DMS79 treated with DMSO at 0.1 percent for 48 hours (cell line): ENCODE measurements at regions not wholly inside any gene's neighbourhood (a gene's known extent, or its start where the extent isn't known, plus 50 kb on each side); places are given as distances from the start of the nearest gene placed in this dataset.

Experiments
- DNase-seq: peaks from one replicate; lab custom pipeline; 2025; lab: John Stamatoyannopoulos, UW

DNA sequence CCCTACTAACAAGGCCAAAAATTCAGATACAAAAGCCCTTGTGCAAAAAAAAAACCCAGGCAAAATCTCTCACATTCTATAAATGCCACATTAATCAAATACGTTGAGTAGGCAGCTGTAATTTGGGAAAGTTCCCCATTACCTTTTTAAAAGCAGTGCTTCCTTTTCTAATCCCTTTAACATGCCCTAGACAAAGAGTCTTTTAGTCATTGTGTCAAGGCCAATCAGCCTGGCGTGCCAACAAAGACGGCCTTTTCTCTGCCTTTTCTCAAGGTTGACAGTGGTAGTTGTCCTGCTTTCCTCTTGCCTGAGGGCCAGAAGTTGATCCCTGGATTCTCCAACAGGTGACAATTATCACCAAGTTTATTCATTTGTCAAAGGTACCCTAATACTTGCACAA lies 62.5 kb upstream of the METAP2 start:
- no peak for DNase-seq

DNA sequence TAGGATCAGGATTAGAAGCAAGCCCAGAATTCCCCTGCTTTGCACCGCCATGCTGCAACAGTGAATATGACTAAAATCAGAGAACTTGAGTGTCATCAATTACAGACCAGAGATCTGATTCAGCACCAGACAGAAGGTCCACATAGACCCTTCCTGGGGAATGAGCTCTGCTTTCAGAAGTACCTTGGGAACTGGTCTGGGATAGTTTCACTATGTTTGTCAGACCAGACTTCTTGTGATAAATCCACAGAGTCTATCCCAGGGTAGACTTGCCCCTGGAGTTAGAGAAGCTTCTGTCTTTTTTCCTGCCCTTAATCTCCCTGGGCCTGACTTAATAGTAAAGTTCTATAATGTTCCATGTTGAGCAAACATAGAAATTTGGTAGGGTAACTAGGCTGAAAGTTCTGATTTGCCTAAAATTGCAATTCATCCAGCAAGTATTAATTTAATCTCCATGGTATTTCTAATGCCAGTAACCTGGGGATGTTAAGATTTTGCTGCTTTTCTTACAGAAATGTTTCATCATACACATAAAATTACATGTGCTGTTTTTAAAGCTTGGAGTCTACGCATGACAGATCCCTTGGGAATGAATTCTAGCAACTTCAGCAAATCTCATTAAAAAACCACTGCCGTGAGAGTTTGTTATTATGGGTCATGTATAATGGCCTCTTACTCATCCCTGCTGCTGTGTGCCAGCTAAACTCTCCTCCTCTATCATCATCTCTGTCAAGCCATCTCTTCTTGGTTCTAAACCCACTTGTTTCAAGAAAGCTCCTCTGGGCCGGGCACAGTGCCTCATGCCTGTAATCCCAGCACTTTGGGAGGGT lies 61.3 kb upstream of the METAP2 start:
- DNase-seq = peak; percentile 18

DNA sequence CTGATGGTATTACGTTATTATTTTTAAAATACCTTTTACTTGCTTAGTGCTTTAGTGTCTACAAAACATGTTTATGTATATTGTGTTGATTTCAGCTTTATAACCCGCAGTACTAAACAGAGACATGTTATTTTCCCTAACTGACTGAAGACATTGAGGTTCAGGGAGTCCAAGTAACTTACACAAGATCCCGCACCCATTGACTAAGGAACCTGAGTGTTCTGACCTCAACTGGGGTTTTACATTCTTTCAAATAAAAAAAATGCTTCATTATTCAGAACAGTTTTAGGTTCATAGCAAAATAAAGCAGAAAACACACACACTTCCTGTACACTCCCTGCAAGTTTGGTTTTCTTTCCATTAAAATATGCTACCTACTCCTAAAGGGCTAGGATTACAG lies 60.4 kb upstream of the METAP2 start:
- no peak for DNase-seq

DNA sequence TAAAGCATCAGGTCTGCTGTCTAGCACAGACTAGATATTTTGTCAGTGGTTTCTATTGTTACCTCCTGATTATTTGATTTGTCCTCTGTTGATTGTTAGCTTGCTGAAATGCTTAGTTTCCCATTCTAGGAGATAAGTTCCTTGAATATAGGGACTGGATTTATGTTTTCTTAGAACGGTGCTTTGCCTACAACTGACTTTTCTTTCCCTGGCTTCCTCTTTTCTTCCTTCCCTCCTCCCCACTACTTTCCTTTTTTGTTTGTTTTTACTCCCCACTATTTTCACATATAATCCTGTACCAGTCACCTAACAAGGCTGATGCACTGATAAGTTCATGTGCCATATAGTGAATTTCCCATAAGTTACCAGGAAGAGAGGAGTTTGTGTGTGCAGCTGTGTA lies 58.5 kb upstream of the METAP2 start:
- DNase-seq = no peak

DNA sequence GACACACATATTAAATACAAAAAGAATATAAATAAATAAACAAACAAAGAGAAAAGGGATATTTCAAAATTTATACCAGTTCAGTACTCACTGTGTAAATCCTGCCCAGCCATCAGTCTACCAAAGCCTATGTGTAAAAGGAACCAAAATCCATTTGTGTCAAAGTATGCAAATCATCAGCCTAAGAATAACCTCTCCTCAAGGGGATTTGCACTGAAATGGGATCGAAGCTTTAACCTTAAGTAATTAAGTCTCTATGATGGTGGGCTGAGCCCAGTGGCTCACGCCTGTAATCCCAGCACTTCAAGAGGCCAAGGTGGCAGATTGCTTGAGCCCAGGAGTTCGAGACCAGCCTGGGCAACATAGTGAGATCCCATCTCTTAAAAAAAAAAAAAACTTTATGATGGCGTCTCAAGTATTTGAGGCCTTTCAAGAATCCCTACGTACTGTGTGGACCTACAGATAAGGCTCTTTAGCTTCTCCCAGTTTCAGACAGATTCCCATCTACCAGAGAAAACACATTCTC lies 57.8 kb upstream of the METAP2 start:
- no peak for DNase-seq

DNA sequence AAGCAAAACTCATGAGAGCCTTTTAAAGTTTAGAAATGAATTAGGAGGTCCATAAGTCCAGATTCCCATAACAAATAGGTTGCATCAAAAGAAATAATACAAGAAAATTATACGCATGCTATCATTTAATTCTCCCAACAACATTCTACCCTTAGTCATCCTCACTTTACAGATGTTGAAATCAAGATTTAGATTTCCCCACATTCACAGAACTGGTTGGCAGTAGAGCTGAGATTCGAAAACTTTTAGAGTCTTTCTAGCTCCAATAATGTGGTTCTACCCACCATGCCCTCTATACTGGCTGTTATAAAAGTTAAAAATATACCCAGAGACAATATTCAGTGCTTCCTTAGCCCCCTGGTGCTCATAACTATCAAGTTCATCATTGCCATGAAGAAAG lies 56.6 kb upstream of the METAP2 start:
- DNase-seq = no peak

DNA sequence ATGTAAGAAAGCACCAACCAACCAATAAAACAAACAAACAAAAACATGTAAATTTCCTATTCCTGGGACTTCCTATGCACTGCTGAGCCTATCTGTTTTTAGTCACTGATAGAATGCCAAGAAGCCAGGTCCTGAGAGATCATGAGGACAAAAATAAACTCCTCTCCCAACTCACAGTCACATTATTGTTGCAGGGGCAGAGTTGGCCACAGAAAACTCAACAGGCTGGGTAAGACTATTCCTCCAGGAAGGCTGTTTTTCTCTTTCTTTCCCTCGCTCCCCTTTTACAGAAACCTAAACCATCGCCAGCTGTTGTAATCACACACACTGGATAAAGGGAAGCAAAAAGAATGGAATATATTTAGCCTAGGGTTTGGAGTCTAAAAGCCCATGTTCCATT lies 55.8 kb upstream of the METAP2 start:
- DNase-seq = no peak
